H1 (cell line): ENCODE measurements at regions not wholly inside any gene's neighbourhood (a gene's known extent, or its start where the extent isn't known, plus 50 kb on each side); places are given as distances from the start of the nearest gene placed in this dataset.

Experiments used
- CTCF ChIA-PET: fragments of 300-600 bp; sonication (Branson Sonifier 250); formaldehyde crosslinking; loops from one replicate; lab custom pipeline; 2021; ENCODE audit not compliant: partially characterized antibody; lab: Charles Lee
- POLR2A ChIA-PET: fragments of 300-600 bp; sonication (Branson Sonifier 250); formaldehyde crosslinking; loops from one replicate; lab custom pipeline; 2021; ENCODE audit warnings: inconsistent platforms; ENCODE audit not compliant: partially characterized antibody; lab: Charles Lee
- DNase-seq, 2 experiments: peaks; one replicate each; pipeline versions ENCODE4 v3.0.0 to v3.0.0-alpha.2; 2010 to 2022; ENCODE audit warnings: low spot score in 2 of 2, low read depth in 1 of 2, mixed read lengths in 1 of 2
- FAIRE-seq: peaks from 2 replicates; lab custom pipeline; 2011; peaks lifted over from hg19 to GRCh38; lab: Jason Lieb, UNC
- H2AFZ ChIP-seq: 2 replicates; pipeline ENCODE4 v1.8.1; 2012; ENCODE audit warnings: low read length, inconsistent platforms
- H2AK5ac ChIP-seq: 2 replicates; pipeline ENCODE4 v1.6.1; 2013; ENCODE audit warnings: low read depth, low read length
- H2BK120ac ChIP-seq: replicated peaks from 2 replicates; pipeline ENCODE3; 2013; ENCODE audit warnings: low read depth, low read length, inconsistent platforms
- H2BK12ac ChIP-seq: 2 replicates; pipeline ENCODE4 v1.6.1; 2013; ENCODE audit warnings: low read depth, low read length
- H2BK15ac ChIP-seq: 2 replicates; pipeline ENCODE4 v1.6.1; 2013; ENCODE audit warnings: low read length
- H2BK20ac ChIP-seq: 2 replicates; pipeline ENCODE4 v1.6.1; 2013; ENCODE audit warnings: low read length
- H2BK5ac ChIP-seq: 2 replicates; pipeline ENCODE4 v1.6.1; 2013; ENCODE audit warnings: low read depth, low read length
- H3K14ac ChIP-seq: 2 replicates; pipeline ENCODE4 v1.6.1; 2013; ENCODE audit warnings: inconsistent platforms; ENCODE audit not compliant: insufficient read length
- H3K18ac ChIP-seq: 2 replicates; pipeline ENCODE4 v1.6.1; 2013; ENCODE audit warnings: low read length; ENCODE audit errors: extremely low read depth
- H3K23ac ChIP-seq: 2 replicates; pipeline ENCODE4 v1.6.1; 2013; ENCODE audit warnings: inconsistent platforms; ENCODE audit not compliant: insufficient read length
- H3K23me2 ChIP-seq: 2 replicates; pipeline ENCODE4 v1.6.1; 2013; ENCODE audit warnings: low read depth, low read length
- H3K27ac ChIP-seq: 2 replicates; pipeline ENCODE4 v1.6.1; 2011; ENCODE audit warnings: low read depth, low read length, inconsistent platforms
- H3K27me3 ChIP-seq, 4 experiments: replicated peaks in 1 of 4; 1 replicate in 1 of 4; 2 replicates in 3 of 4; pipeline versions ENCODE4 v1.6.1 to v1.8.1; 2011 to 2013; ENCODE audit warnings: low read length in 3 of 4, mild to moderate bottlenecking in 3 of 4, inconsistent platforms in 2 of 4, mixed read lengths in 2 of 4, moderate library complexity in 1 of 4; ENCODE audit not compliant: control insufficient read depth in 3 of 4, insufficient read depth in 3 of 4; ENCODE audit errors: extremely low read depth in 1 of 4
- H3K36me3 ChIP-seq, 4 experiments: 2 replicates each; pipeline versions ENCODE4 v1.6.1 to v1.8.1; 2011 to 2013; ENCODE audit warnings: mild to moderate bottlenecking in 4 of 4, low read length in 3 of 4, moderate library complexity in 2 of 4, control low read depth in 1 of 4, inconsistent platforms in 1 of 4; ENCODE audit not compliant: insufficient read depth in 4 of 4, control insufficient read depth in 2 of 4
- H3K4ac ChIP-seq: replicated peaks from 2 replicates; pipeline ENCODE3; 2013; ENCODE audit warnings: low read length, low read depth, mixed read lengths, inconsistent platforms; ENCODE audit not compliant: insufficient read length
- H3K4me1 ChIP-seq, 4 experiments: replicated peaks in 1 of 4; 1 replicate in 1 of 4; 2 replicates in 3 of 4; pipeline versions ENCODE4 v1.6.1 to v1.8.1; 2011 to 2013; ENCODE audit warnings: low read length in 3 of 4, inconsistent platforms in 2 of 4, mixed read lengths in 1 of 4; ENCODE audit not compliant: insufficient read depth in 4 of 4, control insufficient read depth in 3 of 4
- H3K4me2 ChIP-seq, 2 experiments: 2 replicates each; pipeline versions ENCODE4 v1.6.1 to v1.8.1; 2011 to 2013; ENCODE audit warnings: low read depth in 2 of 2, low read length in 2 of 2, control low read depth in 1 of 2, inconsistent platforms in 1 of 2, mild to moderate bottlenecking in 1 of 2; ENCODE audit not compliant: insufficient read depth in 1 of 2
- H3K4me3 ChIP-seq, 4 experiments: fragments of 200-600, 300-600 bp in 1 of 4; sonication (generic), shearing (Covaris generic), sonication (Bioruptor Twin) in 1 of 4; 2 replicates each; pipeline versions ENCODE4 v1.5.1 to v1.8.1; 2011 to 2016; ENCODE audit warnings: low read length in 4 of 4, low read depth in 3 of 4, control low read depth in 2 of 4, inconsistent platforms in 2 of 4, mild to moderate bottlenecking in 2 of 4, mixed read lengths in 1 of 4, moderate library complexity in 1 of 4; ENCODE audit not compliant: insufficient read depth in 2 of 4; ENCODE audit errors: extremely low read depth in 1 of 4
- H3K56ac ChIP-seq: replicated peaks from 2 replicates; pipeline ENCODE3; 2013; ENCODE audit warnings: low read depth, mild to moderate bottlenecking, mixed read lengths, low read length, inconsistent platforms; ENCODE audit not compliant: insufficient read length
- H3K79me1 ChIP-seq: 2 replicates; pipeline ENCODE4 v1.6.1; 2013; ENCODE audit warnings: low read depth, low read length, control low read depth
- H3K79me2 ChIP-seq, 2 experiments: 2 replicates each; pipeline versions ENCODE4 v1.6.1 to v1.8.1; 2012 to 2013; ENCODE audit warnings: low read length in 2 of 2, mild to moderate bottlenecking in 2 of 2, inconsistent platforms in 1 of 2; ENCODE audit not compliant: insufficient read depth in 2 of 2, control insufficient read depth in 1 of 2
- H3K9ac ChIP-seq, 4 experiments: replicated peaks in 1 of 4; 1 replicate in 1 of 4; 2 replicates in 3 of 4; pipeline versions ENCODE4 v1.6.1 to v1.8.1; 2011 to 2013; ENCODE audit warnings: low read depth in 3 of 4, low read length in 3 of 4, control low read depth in 2 of 4, mild to moderate bottlenecking in 2 of 4, moderate library complexity in 2 of 4, inconsistent platforms in 1 of 4; ENCODE audit errors: extremely low read depth in 1 of 4
- H3K9me3 ChIP-seq, 2 experiments: 2 replicates each; pipeline versions ENCODE4 v1.6.1 to v1.8.1; 2012 to 2013; ENCODE audit warnings: mild to moderate bottlenecking in 2 of 2, moderate library complexity in 2 of 2, control low read depth in 1 of 2, inconsistent platforms in 1 of 2, low read depth in 1 of 2, low read length in 1 of 2, mixed read lengths in 1 of 2; ENCODE audit not compliant: insufficient read depth in 2 of 2
- H4K20me1 ChIP-seq, 2 experiments: replicated peaks in 1 of 2; 2 replicates each; pipeline versions ENCODE3 to v1.8.1; 2011 to 2013; ENCODE audit warnings: inconsistent platforms in 2 of 2, low read length in 2 of 2, mild to moderate bottlenecking in 1 of 2; ENCODE audit not compliant: insufficient read depth in 2 of 2, control insufficient read depth in 1 of 2
- H4K5ac ChIP-seq: 2 replicates; pipeline ENCODE4 v1.6.1; 2013; ENCODE audit warnings: low read length, low read depth, mixed read lengths, inconsistent platforms; ENCODE audit not compliant: insufficient read length
- H4K8ac ChIP-seq: 2 replicates; pipeline ENCODE4 v1.8.0; 2013; ENCODE audit warnings: mild to moderate bottlenecking, moderate library complexity, low read length, inconsistent platforms; ENCODE audit not compliant: insufficient read depth; ENCODE audit errors: extremely low read depth
- H4K91ac ChIP-seq: replicated peaks from 2 replicates; pipeline ENCODE3; 2013; ENCODE audit warnings: low read length, mixed read lengths, inconsistent platforms; ENCODE audit not compliant: insufficient read length
- BCL11A ChIP-seq, 2 experiments: IDR thresholded peaks; one replicate each; pipeline ENCODE4 v1.6.1; 2011; ENCODE audit warnings: low read depth in 2 of 2, low read length in 2 of 2, mild to moderate bottlenecking in 2 of 2
- CHD1 ChIP-seq: IDR thresholded peaks from 2 replicates; pipeline ENCODE4 v1.6.1; 2012; ENCODE audit warnings: low read depth, low read length, improper control_type of control experiment
- GTF2F1 ChIP-seq: IDR thresholded peaks from 2 replicates; pipeline ENCODE4 v1.6.1; 2012; ENCODE audit warnings: low read depth, low read length, improper control_type of control experiment, borderline replicate concordance
- TF ChIP-seq, protein P1 (sequence below): IDR thresholded peaks from 2 replicates; pipeline ENCODE4 v1.6.1; 2011; ENCODE audit warnings: low read length, improper control_type of control experiment
- TF ChIP-seq, protein P2 (sequence below): IDR thresholded peaks from 2 replicates; pipeline ENCODE4 v1.6.1; 2012; ENCODE audit warnings: low read length, inconsistent platforms

DNA sequence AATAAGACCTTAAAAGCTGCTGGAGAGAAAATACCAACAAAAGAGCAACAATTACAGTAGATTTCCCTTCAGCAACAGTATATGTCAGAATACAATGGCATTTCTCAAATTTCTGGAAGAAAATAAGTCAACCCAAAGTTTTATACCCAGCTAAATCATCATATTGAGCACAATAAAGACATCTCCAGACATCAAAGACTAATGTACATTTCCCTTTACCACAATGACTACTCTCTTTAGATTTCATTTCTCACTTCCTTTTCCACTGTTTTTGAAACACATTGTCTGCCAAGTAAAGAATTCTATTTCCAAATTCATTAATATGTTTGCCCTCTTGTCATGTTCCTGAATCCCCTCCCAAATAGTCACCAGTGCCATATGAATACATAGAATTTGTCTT, 111.4 kb downstream of the POU4F1 start:
- Histone ChIP-seq H3K23ac (no peak overlapping the region), H2BK120ac (no peak overlapping the region), H4K5ac (no peak overlapping the region), H3K23me2 (no peaks in the 10 kb centered on the region), H3K36me3 (no peaks in the 10 kb centered on the region), H3K9ac (no peak overlapping the region), H2BK15ac (no peak overlapping the region), H3K4ac (no peak overlapping the region), H3K4me1 (no peaks in the 10 kb centered on the region), H3K27ac (no peak overlapping the region), H3K27me3 (no peaks in the 10 kb centered on the region), H3K4me2 (no peak overlapping the region), H2AFZ (no peak overlapping the region), H3K56ac (no peak overlapping the region), H3K4me3 (no peak overlapping the region), H3K14ac (no peak overlapping the region), H4K20me1 (no peaks in the 10 kb centered on the region), H3K79me2 (no peaks in the 10 kb centered on the region), H3K79me1 (no peaks in the 10 kb centered on the region), H4K8ac (no peak overlapping the region), H3K9me3 (no peaks in the 10 kb centered on the region), H3K18ac (no peak overlapping the region), H2BK12ac (no peak overlapping the region), H2BK20ac (no peak overlapping the region), H2AK5ac (no peak overlapping the region), H4K91ac (no peak overlapping the region), H2BK5ac (no peak overlapping the region)
- TF ChIP-seq CHD1, result no peak
- no peak for TF ChIP-seq GTF2F1
- TF ChIP-seq, protein P1, sequence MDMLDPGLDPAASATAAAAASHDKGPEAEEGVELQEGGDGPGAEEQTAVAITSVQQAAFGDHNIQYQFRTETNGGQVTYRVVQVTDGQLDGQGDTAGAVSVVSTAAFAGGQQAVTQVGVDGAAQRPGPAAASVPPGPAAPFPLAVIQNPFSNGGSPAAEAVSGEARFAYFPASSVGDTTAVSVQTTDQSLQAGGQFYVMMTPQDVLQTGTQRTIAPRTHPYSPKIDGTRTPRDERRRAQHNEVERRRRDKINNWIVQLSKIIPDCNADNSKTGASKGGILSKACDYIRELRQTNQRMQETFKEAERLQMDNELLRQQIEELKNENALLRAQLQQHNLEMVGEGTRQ, result no peak
- TF ChIP-seq BCL11A (IDR thresholded peaks at IDR 0.05; ENCODE audit: low read depth in 2 of 2, low read length in 2 of 2), result no peak
- TF ChIP-seq, protein P2, sequence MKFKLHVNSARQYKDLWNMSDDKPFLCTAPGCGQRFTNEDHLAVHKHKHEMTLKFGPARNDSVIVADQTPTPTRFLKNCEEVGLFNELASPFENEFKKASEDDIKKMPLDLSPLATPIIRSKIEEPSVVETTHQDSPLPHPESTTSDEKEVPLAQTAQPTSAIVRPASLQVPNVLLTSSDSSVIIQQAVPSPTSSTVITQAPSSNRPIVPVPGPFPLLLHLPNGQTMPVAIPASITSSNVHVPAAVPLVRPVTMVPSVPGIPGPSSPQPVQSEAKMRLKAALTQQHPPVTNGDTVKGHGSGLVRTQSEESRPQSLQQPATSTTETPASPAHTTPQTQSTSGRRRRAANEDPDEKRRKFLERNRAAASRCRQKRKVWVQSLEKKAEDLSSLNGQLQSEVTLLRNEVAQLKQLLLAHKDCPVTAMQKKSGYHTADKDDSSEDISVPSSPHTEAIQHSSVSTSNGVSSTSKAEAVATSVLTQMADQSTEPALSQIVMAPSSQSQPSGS, result no peak
- CTCF ChIA-PET, result interaction anchor here (1.1 kb wide), 1 partner anchor 251 kb away, joined by 3 read pairs; no protein-coding TSS in a partner anchor
- DNase-seq (no peak), FAIRE-seq (no peak)
- POLR2A ChIA-PET, result no interaction called here
